OCI-M1 (cell line): ENCODE measurements at regions not wholly inside any gene's neighbourhood (a gene's known extent, or its start where the extent isn't known, plus 50 kb on each side); places are given as distances from the start of the nearest gene placed in this dataset.
"Not testable (repeated sequence)": the region's sequence is repeated elsewhere in the genome, so short reads cannot be mapped to it uniquely, and the experiment has no call there.

Experiments used
- DNase-seq: peaks from one replicate; lab custom pipeline; 2025; lab: John Stamatoyannopoulos, UW

DNA sequence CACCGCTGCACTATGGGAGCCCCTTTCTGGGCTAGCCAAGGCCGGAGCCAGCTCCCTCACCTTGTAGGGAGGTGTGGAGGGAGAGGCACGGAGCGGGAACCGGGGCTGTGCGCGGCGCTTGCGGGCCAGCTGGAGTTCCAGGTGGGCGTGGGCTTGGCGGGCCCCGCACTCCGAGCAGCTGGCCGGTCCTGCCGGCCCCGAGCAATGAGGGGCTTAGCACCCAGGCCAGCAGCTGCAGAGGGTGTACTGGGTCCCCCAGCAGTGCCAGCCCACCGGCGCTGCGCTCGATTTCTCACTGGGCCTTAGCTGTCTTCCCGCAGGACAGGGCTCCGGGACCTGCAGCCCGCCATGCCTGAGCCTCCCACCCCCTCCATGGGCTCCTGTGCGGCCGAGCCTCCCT lies 53.3 kb upstream of the NID2 start:
- not testable (repeated sequence) for DNase-seq

DNA sequence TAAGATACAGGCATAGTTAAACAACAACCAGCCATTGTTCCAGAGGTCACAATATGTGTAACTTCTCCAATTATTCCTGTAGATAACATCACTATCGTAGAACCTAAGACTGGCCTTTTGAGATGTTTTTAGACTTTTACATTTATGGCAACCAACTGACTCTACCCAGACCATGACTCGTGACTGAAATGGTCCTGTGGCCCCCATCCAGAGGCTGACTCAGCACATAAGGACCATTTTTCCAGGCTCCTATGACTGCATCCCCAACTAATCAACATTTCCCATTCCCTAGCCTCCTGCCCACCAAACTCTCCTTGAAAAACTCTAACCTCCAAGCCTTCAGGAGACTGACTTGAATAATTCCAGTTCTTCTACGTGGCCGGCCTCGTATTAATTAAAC lies 52.6 kb upstream of the NID2 start:
- DNase-seq, result no peak

DNA sequence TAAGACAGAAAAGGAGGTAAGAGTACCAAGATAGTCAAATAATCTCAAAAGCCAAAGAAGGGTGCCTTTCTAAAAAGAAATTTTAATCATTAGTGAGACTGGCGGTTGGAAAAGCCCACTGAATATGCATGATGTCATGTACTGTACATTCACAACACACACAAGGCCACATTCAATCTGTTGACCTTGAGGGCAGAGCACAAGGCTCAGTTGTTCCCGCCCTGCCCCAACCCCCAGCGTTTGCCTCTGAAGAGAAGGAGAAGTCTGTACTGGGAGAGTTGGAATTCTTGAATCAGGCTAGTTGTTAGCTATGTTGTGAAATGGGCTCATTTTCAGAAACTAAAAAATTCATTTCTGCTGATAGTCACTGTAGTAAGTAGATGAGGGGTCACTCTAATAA lies 50.2 kb upstream of the NID2 start:
- no peak for DNase-seq
